HUES48 (cell line): ENCODE measurements at regions not wholly inside any gene's neighbourhood (a gene's known extent, or its start where the extent isn't known, plus 50 kb on each side); places are given as distances from the start of the nearest gene placed in this dataset.
"Not testable (repeated sequence)": the region's sequence is repeated elsewhere in the genome, so short reads cannot be mapped to it uniquely, and the experiment has no call there.

Source experiments
- H3K27ac ChIP-seq: one replicate; pipeline ENCODE4 v1.7.0; 2013; ENCODE audit warnings: low read depth, low read length, inconsistent platforms
- H3K27me3 ChIP-seq: 2 replicates; pipeline ENCODE4 v1.6.1; 2013; ENCODE audit warnings: mild to moderate bottlenecking, low read length; ENCODE audit not compliant: control insufficient read depth, insufficient read depth
- H3K36me3 ChIP-seq: 2 replicates; pipeline ENCODE4 v1.6.1; 2013; ENCODE audit warnings: low read length; ENCODE audit not compliant: control insufficient read depth, insufficient read depth
- H3K4me1 ChIP-seq: 2 replicates; pipeline ENCODE4 v1.6.1; 2013; ENCODE audit warnings: mild to moderate bottlenecking, low read length; ENCODE audit not compliant: control insufficient read depth, insufficient read depth
- H3K4me3 ChIP-seq: 2 replicates; pipeline ENCODE4 v1.5.1; 2013; ENCODE audit warnings: mild to moderate bottlenecking, low read depth, low read length
- H3K9ac ChIP-seq: 2 replicates; pipeline ENCODE4 v1.6.1; 2013; ENCODE audit warnings: mild to moderate bottlenecking, low read depth, low read length, moderate library complexity
- H3K9me3 ChIP-seq: 2 replicates; pipeline ENCODE4 v1.6.1; 2013; ENCODE audit warnings: low read length; ENCODE audit not compliant: control insufficient read depth, insufficient read depth

DNA sequence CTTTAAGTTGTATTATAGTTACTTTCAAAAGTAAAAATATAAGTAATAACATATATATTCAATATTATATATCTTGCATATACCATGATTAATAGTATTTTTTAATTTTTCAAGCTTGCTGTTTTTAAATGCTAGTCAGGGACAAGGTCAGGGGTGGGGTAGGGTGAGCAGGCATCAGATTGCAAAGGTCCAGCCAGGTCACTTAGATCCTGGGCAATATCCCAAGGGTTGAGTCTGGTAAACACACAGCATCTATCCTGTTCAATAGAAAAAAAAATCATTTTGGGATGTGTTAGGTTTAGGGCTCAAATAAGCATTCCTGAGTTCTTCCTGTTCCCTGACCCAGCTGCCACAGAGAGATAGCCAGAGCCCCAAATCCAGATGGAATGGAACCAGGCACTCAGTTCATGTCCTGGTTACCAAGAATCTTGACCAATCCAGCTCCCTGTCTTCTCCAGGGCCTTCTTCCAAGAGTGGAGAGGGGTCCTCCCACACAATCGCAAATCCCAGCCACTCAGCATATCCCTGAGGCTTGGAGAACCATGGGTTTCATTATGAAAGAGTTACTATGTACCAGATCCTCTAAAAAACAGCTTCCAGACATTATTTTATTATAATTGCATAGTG lies 134.9 kb upstream of the TOP1 start:
- H3K27me3 ChIP-seq, result no peaks in the 10 kb centered on the region
- no peak overlapping the region for H3K27ac ChIP-seq
- no peaks in the 10 kb centered on the region for H3K4me1 ChIP-seq
- no peaks in the 10 kb centered on the region for H3K9me3 ChIP-seq
- H3K36me3 ChIP-seq, result no peaks in the 10 kb centered on the region
- no peak overlapping the region for H3K4me3 ChIP-seq
- H3K9ac ChIP-seq, result no peak overlapping the region

DNA sequence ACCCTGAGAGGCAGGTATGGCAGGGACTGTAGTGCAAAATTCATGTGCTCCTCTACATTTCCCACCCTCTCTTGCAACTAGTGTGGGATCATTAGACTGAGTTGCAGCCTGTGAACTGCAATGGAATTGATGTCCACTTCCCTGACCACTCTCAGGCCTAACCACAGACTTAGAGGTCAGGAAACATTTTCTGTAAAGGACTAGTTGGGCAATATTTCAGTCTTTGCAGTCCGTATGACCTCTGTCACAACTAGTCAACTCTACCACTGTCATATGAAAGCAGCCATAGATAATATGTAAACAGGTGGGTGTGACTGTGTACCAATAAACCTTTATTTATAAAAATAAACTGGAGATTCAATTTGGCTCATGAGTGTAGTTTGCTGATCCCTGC lies 134.4 kb upstream of the TOP1 start:
- H3K4me1 ChIP-seq, result no peaks in the 10 kb centered on the region

GRCh38 chr20:40895182-40895581 lies 133.4 kb upstream of the TOP1 start:
- Histone ChIP-seq H3K36me3 (no peaks in the 10 kb centered on the region), H3K4me1 (no peaks in the 10 kb centered on the region), H3K4me3 (no peak overlapping the region), H3K9ac (no peak overlapping the region), H3K9me3 (no peaks in the 10 kb centered on the region), H3K27me3 (no peaks in the 10 kb centered on the region), H3K27ac (no peak overlapping the region)

More for the DNA sequence above, 134.4 kb upstream of the TOP1 start:
- Histone ChIP-seq H3K4me3 (no peak overlapping the region), H3K36me3 (no peaks in the 10 kb centered on the region), H3K27ac (no peak overlapping the region), H3K9ac (no peak overlapping the region), H3K9me3 (no peaks in the 10 kb centered on the region), H3K27me3 (no peaks in the 10 kb centered on the region)

- no peak overlapping the region for H3K9ac ChIP-seq
- no peaks in the 10 kb centered on the region for H3K36me3 ChIP-seq
- no peaks in the 10 kb centered on the region for H3K9me3 ChIP-seq
- H3K4me1 ChIP-seq, result no peaks in the 10 kb centered on the region
- no peak overlapping the region for H3K4me3 ChIP-seq
- no peak overlapping the region for H3K27ac ChIP-seq
- H3K27me3 ChIP-seq, result no peaks in the 10 kb centered on the region
These were observed 131.6 kb upstream of the TOP1 start for GRCh38 chr20:40896814-40897700.

DNA sequence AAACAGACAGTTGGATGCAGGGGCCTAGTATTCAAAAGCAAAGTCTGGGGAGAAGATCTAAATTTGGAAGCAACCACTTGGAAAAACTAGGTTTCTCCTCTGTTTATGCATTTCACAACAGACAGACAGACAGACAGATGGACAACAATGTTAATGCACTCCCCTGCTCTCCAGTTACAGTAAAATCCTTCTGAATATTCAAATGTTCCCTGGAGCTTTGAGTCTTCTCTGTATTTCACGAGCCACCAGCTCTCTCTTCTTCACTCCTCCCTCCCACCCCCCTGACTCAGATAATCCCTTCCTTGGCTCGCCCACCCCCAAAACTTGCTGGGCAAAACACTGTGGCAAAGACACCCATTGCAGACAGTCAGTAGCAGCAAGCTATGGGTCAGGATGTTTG lies 129.3 kb upstream of the TOP1 start:
- Histone ChIP-seq H3K36me3 (no peaks in the 10 kb centered on the region), H3K9me3 (no peaks in the 10 kb centered on the region), H3K9ac (no peak overlapping the region), H3K4me1 (no peaks in the 10 kb centered on the region), H3K4me3 (no peak overlapping the region), H3K27ac (no peak overlapping the region), H3K27me3 (no peaks in the 10 kb centered on the region)

- H3K36me3 ChIP-seq, result no peaks in the 10 kb centered on the region
- H3K4me1 ChIP-seq, result no peaks in the 10 kb centered on the region
- no peak overlapping the region for H3K27ac ChIP-seq
These were observed 127.9 kb upstream of the TOP1 start for GRCh38 chr20:40900666-40901215.

DNA sequence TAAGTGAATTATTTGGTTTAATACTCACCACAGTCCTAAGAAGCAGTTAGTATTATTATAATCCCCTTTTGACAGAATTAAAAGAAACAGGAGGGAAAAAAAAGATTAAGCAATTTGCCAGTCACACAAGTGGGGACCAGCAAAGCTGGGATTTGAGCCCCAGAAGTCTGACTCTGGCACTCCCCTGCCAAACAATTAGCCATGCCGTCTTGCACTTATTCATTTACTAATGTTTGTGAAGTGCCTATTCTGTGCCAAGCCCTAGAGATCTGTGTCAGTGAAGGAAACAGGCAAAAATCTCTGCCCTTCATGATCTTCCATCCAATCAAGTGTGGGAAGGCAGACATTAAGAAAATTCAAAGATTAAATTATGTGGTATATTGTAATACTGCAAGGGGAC lies 126.0 kb upstream of the TOP1 start:
- Histone ChIP-seq H3K9ac (no peak overlapping the region), H3K4me1 (no peaks in the 10 kb centered on the region), H3K9me3 (no peaks in the 10 kb centered on the region), H3K4me3 (no peak overlapping the region), H3K36me3 (no peaks in the 10 kb centered on the region), H3K27me3 (no peaks in the 10 kb centered on the region), H3K27ac (no peak overlapping the region)

More at GRCh38 chr20:40900666-40901215, 127.9 kb upstream of the TOP1 start:
- no peaks in the 10 kb centered on the region for H3K9me3 ChIP-seq
- H3K27me3 ChIP-seq, result no peaks in the 10 kb centered on the region
- H3K9ac ChIP-seq, result no peak overlapping the region
- H3K4me3 ChIP-seq, result no peak overlapping the region

- H3K9me3 ChIP-seq, result no peaks in the 10 kb centered on the region
- H3K27ac ChIP-seq, result no peak overlapping the region
These were observed 120.3 kb upstream of the TOP1 start for GRCh38 chr20:40908309-40908708.

GRCh38 chr20:40909489-40909888 lies 119.1 kb upstream of the TOP1 start:
- H3K4me3 ChIP-seq, H3K36me3 ChIP-seq, H3K27me3 ChIP-seq, H3K4me1 ChIP-seq, H3K9me3 ChIP-seq, H3K9ac ChIP-seq, H3K27ac ChIP-seq: not testable (repeated sequence)

More at GRCh38 chr20:40908309-40908708, 120.3 kb upstream of the TOP1 start:
- H3K9ac ChIP-seq, result no peak overlapping the region
- no peaks in the 10 kb centered on the region for H3K36me3 ChIP-seq
- H3K27me3 ChIP-seq, result no peaks in the 10 kb centered on the region
- H3K4me3 ChIP-seq, result no peak overlapping the region
- no peaks in the 10 kb centered on the region for H3K4me1 ChIP-seq

DNA sequence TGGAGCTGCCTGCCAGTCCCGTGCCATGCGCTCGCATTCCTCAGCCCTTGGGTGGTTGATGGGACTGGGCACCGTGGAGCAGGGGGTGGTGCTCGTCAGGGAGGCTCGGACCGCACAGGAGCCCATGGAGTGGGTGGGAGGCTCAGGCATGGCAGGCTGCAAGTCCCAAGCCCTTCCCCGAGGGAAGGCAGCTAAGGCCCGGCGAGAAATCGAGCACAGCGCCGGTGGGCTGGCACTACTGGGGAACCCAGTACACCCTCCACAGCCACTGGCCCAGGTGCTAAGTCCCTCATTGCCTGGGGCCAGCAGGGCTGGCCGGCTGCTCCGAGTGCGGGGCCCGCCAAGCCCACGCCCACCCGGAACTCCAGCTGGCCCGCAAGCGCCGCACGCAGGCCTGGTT lies 118.2 kb upstream of the TOP1 start:
- H3K36me3 ChIP-seq, H3K27me3 ChIP-seq, H3K4me3 ChIP-seq, H3K4me1 ChIP-seq, H3K27ac ChIP-seq, H3K9me3 ChIP-seq, H3K9ac ChIP-seq: not testable (repeated sequence)

GRCh38 chr20:40911152-40911551 lies 117.5 kb upstream of the TOP1 start:
- not testable (repeated sequence) for H3K36me3 ChIP-seq, H3K9me3 ChIP-seq, H3K27me3 ChIP-seq, H3K9ac ChIP-seq, H3K4me1 ChIP-seq, H3K27ac ChIP-seq, H3K4me3 ChIP-seq
